ENCODE measurements at regions not wholly inside any gene's neighbourhood (a gene's known extent, or its start where the extent isn't known, plus 50 kb on each side); places are given as distances from the start of the nearest gene placed in this dataset.
"Not testable (repeated sequence)": the region's sequence is repeated elsewhere in the genome, so short reads cannot be mapped to it uniquely, and the experiment has no call there.

- ATAC-seq = no peak
Measured at GRCh38 chr7:94311515-94311914, 83.2 kb upstream of the COL1A2 start.

DNA sequence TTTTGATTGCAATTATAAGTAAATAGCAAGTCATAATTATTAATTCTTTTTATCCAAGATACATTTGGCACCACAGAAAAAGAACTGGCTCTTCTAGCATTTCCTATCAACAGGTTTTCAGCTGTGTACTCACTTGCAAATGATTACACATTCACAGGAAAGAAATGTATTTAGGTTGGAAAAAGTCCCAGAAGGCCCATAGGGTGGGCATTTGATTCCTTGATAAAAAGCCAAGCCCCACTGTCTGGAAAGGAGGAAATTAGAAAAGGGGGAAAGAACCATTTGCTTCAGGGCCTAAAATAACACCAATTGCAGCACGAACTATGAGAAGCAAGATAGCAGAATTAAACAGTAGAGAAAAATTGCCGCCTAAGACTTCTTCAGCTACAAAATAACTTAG lies 80.8 kb upstream of the COL1A2 start:
- ATAC-seq (no peak), DNase-seq (ENCODE audit: low spot score in 2 of 2) (no peak)
- Mint-ChIP-seq H3K27ac (no peak overlapping the region), H3K4me3 (no peak overlapping the region), H3K4me1 (no peaks in the 10 kb centered on the region), H3K36me3 (no peaks in the 10 kb centered on the region), H3K9me3 (peaks cover 6% of the 10 kb centered on the region)

More at GRCh38 chr7:94311515-94311914, 83.2 kb upstream of the COL1A2 start:
- H3K36me3 Mint-ChIP-seq = no peaks in the 10 kb centered on the region
- no peak overlapping the region for H3K4me3 Mint-ChIP-seq
- H3K27ac Mint-ChIP-seq = no peak overlapping the region
- no peaks in the 10 kb centered on the region for H3K4me1 Mint-ChIP-seq
- peaks cover 11% of the 10 kb centered on the region for H3K9me3 Mint-ChIP-seq
- no peak for DNase-seq (ENCODE audit: low spot score in 2 of 2)

- H3K9me3 Mint-ChIP-seq = peaks cover 1% of the 10 kb centered on the region
- no peak for DNase-seq (ENCODE audit: low spot score in 2 of 2)
- no peak overlapping the region for H3K4me3 Mint-ChIP-seq
- no peaks in the 10 kb centered on the region for H3K4me1 Mint-ChIP-seq
- no peak overlapping the region for H3K27ac Mint-ChIP-seq
- no peak for ATAC-seq
- no peaks in the 10 kb centered on the region for H3K36me3 Mint-ChIP-seq
Measured at GRCh38 chr7:94314413-94315410, 80.0 kb upstream of the COL1A2 start.

- not testable (repeated sequence) for ATAC-seq; H3K36me3 Mint-ChIP-seq; H3K9me3 Mint-ChIP-seq; H3K4me3 Mint-ChIP-seq; DNase-seq (ENCODE audit: low spot score in 2 of 2); H3K4me1 Mint-ChIP-seq; H3K27ac Mint-ChIP-seq
Measured at GRCh38 chr7:94321138-94321537, 73.6 kb upstream of the COL1A2 start.

- no peak overlapping the region for H3K27ac Mint-ChIP-seq
- no peaks in the 10 kb centered on the region for H3K4me1 Mint-ChIP-seq
- ATAC-seq (no peak), DNase-seq (ENCODE audit: low spot score in 2 of 2) (no peak)
- H3K4me3 Mint-ChIP-seq = no peak overlapping the region
- H3K9me3 Mint-ChIP-seq = peaks cover 8% of the 10 kb centered on the region
- no peaks in the 10 kb centered on the region for H3K36me3 Mint-ChIP-seq
Measured at GRCh38 chr7:94323844-94324243, 70.9 kb upstream of the COL1A2 start.

DNA sequence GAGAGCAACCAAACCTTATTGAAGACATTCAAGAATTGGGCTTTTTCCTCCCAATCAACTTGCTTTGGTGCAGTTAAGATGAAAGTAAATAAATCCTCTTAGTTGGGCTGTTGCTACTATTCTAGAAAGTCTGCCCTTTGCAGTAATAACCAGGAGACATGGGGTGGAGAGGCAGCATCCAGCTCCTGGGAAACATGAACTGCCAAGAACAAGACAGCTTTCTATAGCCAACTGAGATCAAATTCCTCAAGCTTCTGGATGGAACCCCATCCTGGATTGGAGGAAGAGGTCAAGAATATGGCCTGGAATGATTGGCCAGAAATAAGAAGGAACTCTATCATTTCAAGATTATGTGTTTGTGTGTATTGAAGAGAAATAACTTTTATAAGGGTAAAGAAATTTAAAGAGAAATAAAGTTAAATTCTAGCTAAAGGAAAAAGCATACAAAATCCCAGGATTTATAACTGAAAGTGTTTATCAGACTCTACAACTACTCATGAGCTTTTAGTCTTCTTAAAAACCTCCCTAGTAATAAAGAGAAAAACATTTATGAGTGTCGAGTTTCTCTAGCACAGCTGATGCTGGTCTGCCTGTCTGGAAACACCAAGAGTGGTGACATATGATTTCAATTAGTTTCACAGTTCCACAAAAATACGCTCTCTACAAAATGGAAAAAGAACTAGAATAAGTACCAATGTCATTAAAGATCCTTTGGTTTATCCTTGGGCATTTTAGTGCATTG lies 70.1 kb upstream of the COL1A2 start:
- ATAC-seq (no peak), DNase-seq (ENCODE audit: low spot score in 2 of 2) (no peak)
- H3K4me1 Mint-ChIP-seq = no peaks in the 10 kb centered on the region
- H3K27ac Mint-ChIP-seq = no peak overlapping the region
- H3K9me3 Mint-ChIP-seq = peaks cover 8% of the 10 kb centered on the region
- H3K4me3 Mint-ChIP-seq = no peak overlapping the region
- no peaks in the 10 kb centered on the region for H3K36me3 Mint-ChIP-seq

GRCh38 chr7:94325122-94325475 lies 69.6 kb upstream of the COL1A2 start:
- H3K4me3 Mint-ChIP-seq = no peak overlapping the region
- H3K27ac Mint-ChIP-seq = no peak overlapping the region
- H3K36me3 Mint-ChIP-seq = no peaks in the 10 kb centered on the region
- no peaks in the 10 kb centered on the region for H3K4me1 Mint-ChIP-seq
- peaks cover 8% of the 10 kb centered on the region for H3K9me3 Mint-ChIP-seq
- DNase-seq (ENCODE audit: low spot score in 2 of 2) = no peak
- no peak for ATAC-seq

- H3K9me3 Mint-ChIP-seq = peaks cover 3% of the 10 kb centered on the region
- H3K4me3 Mint-ChIP-seq = no peak overlapping the region
- DNase-seq (ENCODE audit: low spot score in 2 of 2) (no peak), ATAC-seq (no peak)
- no peaks in the 10 kb centered on the region for H3K4me1 Mint-ChIP-seq
- H3K27ac Mint-ChIP-seq = no peak overlapping the region
- no peaks in the 10 kb centered on the region for H3K36me3 Mint-ChIP-seq
Measured at GRCh38 chr7:94330269-94331020, 64.2 kb upstream of the COL1A2 start.

- Mint-ChIP-seq H3K27ac (no peak overlapping the region), H3K4me3 (no peak overlapping the region), H3K9me3 (no peaks in the 10 kb centered on the region), H3K36me3 (no peaks in the 10 kb centered on the region), H3K4me1 (no peaks in the 10 kb centered on the region)
- ATAC-seq (no peak), DNase-seq (ENCODE audit: low spot score in 2 of 2) (no peak)
Measured at GRCh38 chr7:94332571-94332970, 62.1 kb upstream of the COL1A2 start.

- no peaks in the 10 kb centered on the region for H3K9me3 Mint-ChIP-seq
- ATAC-seq (no peak), DNase-seq (ENCODE audit: low spot score in 2 of 2) (no peak)
- no peaks in the 10 kb centered on the region for H3K4me1 Mint-ChIP-seq
- no peaks in the 10 kb centered on the region for H3K36me3 Mint-ChIP-seq
- no peak overlapping the region for H3K4me3 Mint-ChIP-seq
- H3K27ac Mint-ChIP-seq = no peak overlapping the region
Measured at GRCh38 chr7:94333810-94334209, 60.9 kb upstream of the COL1A2 start.

GRCh38 chr7:94335586-94335985 lies 59.1 kb upstream of the COL1A2 start:
- no peaks in the 10 kb centered on the region for H3K36me3 Mint-ChIP-seq
- DNase-seq (ENCODE audit: low spot score in 2 of 2) (no peak), ATAC-seq (no peak)
- H3K9me3 Mint-ChIP-seq = no peaks in the 10 kb centered on the region
- H3K27ac Mint-ChIP-seq = no peak overlapping the region
- no peaks in the 10 kb centered on the region for H3K4me1 Mint-ChIP-seq
- no peak overlapping the region for H3K4me3 Mint-ChIP-seq

DNA sequence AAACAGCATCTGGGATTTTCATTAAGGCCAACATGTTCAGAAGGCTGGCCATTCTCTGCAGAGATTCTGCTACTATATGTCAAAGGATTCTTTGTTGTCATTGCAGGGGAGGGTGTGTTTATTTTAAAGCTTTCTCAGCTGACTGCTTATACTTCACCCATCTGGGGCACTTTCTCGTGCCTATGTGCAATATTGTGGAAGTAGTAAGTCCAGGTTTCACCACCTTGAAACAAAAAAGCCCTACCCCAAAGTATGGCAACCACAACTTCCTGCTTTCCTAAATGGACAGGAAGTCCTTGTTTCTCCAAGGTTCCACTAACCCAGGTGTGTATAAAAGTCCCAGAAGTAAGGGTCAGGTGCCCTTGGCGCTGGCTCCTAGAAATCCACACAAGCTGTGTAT lies 58.7 kb upstream of the COL1A2 start:
- H3K4me1 Mint-ChIP-seq = no peaks in the 10 kb centered on the region
- no peak overlapping the region for H3K4me3 Mint-ChIP-seq
- no peak for DNase-seq (ENCODE audit: low spot score in 2 of 2)
- H3K36me3 Mint-ChIP-seq = no peaks in the 10 kb centered on the region
- ATAC-seq = no peak
- no peak overlapping the region for H3K27ac Mint-ChIP-seq
- H3K9me3 Mint-ChIP-seq = no peaks in the 10 kb centered on the region

DNA sequence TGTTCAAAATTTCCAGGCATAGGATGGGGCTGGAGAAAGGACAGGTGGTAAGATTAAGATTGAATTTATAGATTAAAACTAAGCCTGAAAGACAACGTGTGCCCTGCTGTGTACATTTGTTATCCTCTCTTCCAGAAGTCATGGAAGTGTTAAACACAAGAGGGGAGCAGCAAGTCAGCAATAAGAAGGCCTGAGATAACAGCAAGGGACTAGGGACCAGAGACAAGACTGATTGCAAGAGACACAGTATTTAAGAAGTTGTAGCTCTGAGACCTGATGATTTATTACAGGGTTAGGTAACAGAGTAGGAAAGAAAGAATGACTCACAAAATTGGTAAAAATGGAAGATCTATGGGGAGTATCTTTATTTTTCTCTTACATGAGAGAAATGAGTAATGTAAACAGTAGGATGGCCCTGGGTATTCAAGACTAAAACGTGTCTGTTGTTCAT lies 55.7 kb upstream of the COL1A2 start:
- Mint-ChIP-seq H3K4me3 (no peak overlapping the region), H3K36me3 (no peaks in the 10 kb centered on the region), H3K9me3 (no peaks in the 10 kb centered on the region), H3K4me1 (no peaks in the 10 kb centered on the region), H3K27ac (no peak overlapping the region)
- ATAC-seq = no peak
- DNase-seq (ENCODE audit: low spot score in 2 of 2) = no peak

GRCh38 chr7:94344826-94345225 lies 49.9 kb upstream of the COL1A2 start:
- ATAC-seq (no peak), DNase-seq (ENCODE audit: low spot score in 2 of 2) (no peak)
- Mint-ChIP-seq H3K9me3 (no peaks in the 10 kb centered on the region), H3K4me3 (no peak overlapping the region), H3K4me1 (no peaks in the 10 kb centered on the region), H3K36me3 (no peaks in the 10 kb centered on the region), H3K27ac (no peak overlapping the region)
